ENCODE measurements at regions not wholly inside any gene's neighbourhood (a gene's known extent, or its start where the extent isn't known, plus 50 kb on each side); places are given as distances from the start of the nearest gene placed in this dataset.

GRCh38 chr1:221227460-221227859 lies 348.2 kb downstream of the HLX start:
- Histone ChIP-seq H3K27ac (ENCODE audit: low read length) (no peak overlapping the region), H3K4me3 (ENCODE audit: low read length) (no peak overlapping the region), H3K27me3 (ENCODE audit: control insufficient read depth, insufficient read depth, low read length) (no peaks in the 10 kb centered on the region), H3K36me3 (ENCODE audit: control insufficient read depth, insufficient read depth, low read length) (no peaks in the 10 kb centered on the region), H3K9me3 (ENCODE audit: control insufficient read depth, insufficient read depth, low read length) (no peaks in the 10 kb centered on the region), H3K4me1 (ENCODE audit: control insufficient read depth, insufficient read depth, low read length) (no peaks in the 10 kb centered on the region)
- DNase-seq (no peak), ATAC-seq (no peak)
- H3K9me3 Mint-ChIP-seq = peaks cover 4 to 6% of the 10 kb centered on the region in 2 donors
- H3K36me3 Mint-ChIP-seq = no peaks in the 10 kb centered on the region
- intact Hi-C loops (cut with micrococcal nuclease) = no loop called here
- H3K27ac Mint-ChIP-seq = no peak overlapping the region
- H3K4me3 Mint-ChIP-seq = no peak overlapping the region
- H3K27me3 Mint-ChIP-seq (ENCODE audit: low read depth in 2 of 2) = no peaks in the 10 kb centered on the region
- no peak for TF ChIP-seq CTCF (IDR thresholded peaks at IDR 0.05)
- WGBS (ENCODE audit: insufficient coverage) = 92% methylated on average over 8 of the region's 8 CpGs
- H3K4me1 Mint-ChIP-seq = no peaks in the 10 kb centered on the region

GRCh38 chr1:221227872-221228337 lies 348.7 kb downstream of the HLX start:
- H3K27ac ChIP-seq (ENCODE audit: low read length) = no peak overlapping the region
- WGBS (ENCODE audit: insufficient coverage) = 86% methylated on average over 11 of the region's 11 CpGs
- Mint-ChIP-seq H3K36me3 (no peaks in the 10 kb centered on the region), H3K9me3 (peaks cover 4 to 6% of the 10 kb centered on the region in 2 donors), H3K4me1 (no peaks in the 10 kb centered on the region), H3K27me3 (ENCODE audit: low read depth in 2 of 2) (no peaks in the 10 kb centered on the region), H3K27ac (no peak overlapping the region), H3K4me3 (no peak overlapping the region)
- no peak for ATAC-seq
- H3K36me3 ChIP-seq (ENCODE audit: control insufficient read depth, insufficient read depth, low read length) = no peaks in the 10 kb centered on the region
- H3K9me3 ChIP-seq (ENCODE audit: control insufficient read depth, insufficient read depth, low read length) = no peaks in the 10 kb centered on the region
- TF ChIP-seq CTCF (IDR thresholded peaks at IDR 0.05) = no peak
- no peaks in the 10 kb centered on the region for H3K4me1 ChIP-seq (ENCODE audit: control insufficient read depth, insufficient read depth, low read length)
- no peak for DNase-seq
- intact Hi-C loops (cut with micrococcal nuclease) = no loop called here
- H3K27me3 ChIP-seq (ENCODE audit: control insufficient read depth, insufficient read depth, low read length) = no peaks in the 10 kb centered on the region
- H3K4me3 ChIP-seq (ENCODE audit: low read length) = no peak overlapping the region

- Histone ChIP-seq H3K36me3 (ENCODE audit: control insufficient read depth, insufficient read depth, low read length) (no peaks in the 10 kb centered on the region), H3K4me3 (ENCODE audit: low read length) (no peak overlapping the region), H3K4me1 (ENCODE audit: control insufficient read depth, insufficient read depth, low read length) (no peaks in the 10 kb centered on the region), H3K9me3 (ENCODE audit: control insufficient read depth, insufficient read depth, low read length) (no peaks in the 10 kb centered on the region), H3K27ac (ENCODE audit: low read length) (no peak overlapping the region), H3K27me3 (ENCODE audit: control insufficient read depth, insufficient read depth, low read length) (no peaks in the 10 kb centered on the region)
- Mint-ChIP-seq H3K9me3 (peaks cover 3 to 4% of the 10 kb centered on the region in 2 donors), H3K36me3 (no peaks in the 10 kb centered on the region), H3K27me3 (ENCODE audit: low read depth in 2 of 2) (no peaks in the 10 kb centered on the region), H3K4me3 (no peak overlapping the region), H3K27ac (no peak overlapping the region), H3K4me1 (no peaks in the 10 kb centered on the region)
- ATAC-seq (no peak), DNase-seq (no peak)
- WGBS (ENCODE audit: insufficient coverage) = 11% methylated on average over 4 of the region's 5 CpGs
- intact Hi-C loops (cut with micrococcal nuclease) = no loop called here
- TF ChIP-seq CTCF (IDR thresholded peaks at IDR 0.05) = no peak
These were observed 349.4 kb downstream of the HLX start for GRCh38 chr1:221228594-221228993.

GRCh38 chr1:221230605-221231004 lies 351.4 kb downstream of the HLX start:
- H3K4me3 Mint-ChIP-seq = no peak overlapping the region
- no peaks in the 10 kb centered on the region for H3K27me3 ChIP-seq (ENCODE audit: control insufficient read depth, insufficient read depth, low read length)
- no peaks in the 10 kb centered on the region for H3K4me1 Mint-ChIP-seq
- H3K27ac Mint-ChIP-seq = no peak overlapping the region
- no peak overlapping the region for H3K27ac ChIP-seq (ENCODE audit: low read length)
- H3K4me3 ChIP-seq (ENCODE audit: low read length) = no peak overlapping the region
- no peaks in the 10 kb centered on the region for H3K4me1 ChIP-seq (ENCODE audit: control insufficient read depth, insufficient read depth, low read length)
- intact Hi-C loops (cut with micrococcal nuclease) = no loop called here
- no peaks in the 10 kb centered on the region for H3K36me3 Mint-ChIP-seq
- H3K27me3 Mint-ChIP-seq (ENCODE audit: low read depth in 2 of 2) = no peaks in the 10 kb centered on the region
- no CpG with 5 or more reads among the region's 1 CpG for whole genome bisulfite sequencing (ENCODE audit: insufficient coverage)
- H3K36me3 ChIP-seq (ENCODE audit: control insufficient read depth, insufficient read depth, low read length) = no peaks in the 10 kb centered on the region
- TF ChIP-seq CTCF (IDR thresholded peaks at IDR 0.05) = no peak
- DNase-seq (no peak), ATAC-seq (no peak)
- no peaks in the 10 kb centered on the region for H3K9me3 ChIP-seq (ENCODE audit: control insufficient read depth, insufficient read depth, low read length)
- peaks cover 0 to 2% of the 10 kb centered on the region in 2 donors for H3K9me3 Mint-ChIP-seq

Measured in natural killer cell (primary cell).